Neural progenitor cell (in vitro differentiated cells): ENCODE measurements at regions not wholly inside any gene's neighbourhood (a gene's known extent, or its start where the extent isn't known, plus 50 kb on each side); places are given as distances from the start of the nearest gene placed in this dataset.

Source experiments
- CTCF ChIP-seq: fragments of 200-600 bp; sonication (generic); IDR thresholded peaks from 2 replicates; pipeline ENCODE4 v1.5.1; 2017; ENCODE audit warnings: antibody characterized with exemption, mild to moderate bottlenecking
- EZH2 ChIP-seq: fragments of 200-600 bp; sonication (generic); IDR thresholded peaks from 2 replicates; pipeline ENCODE4 v1.6.1; 2017; ENCODE audit warnings: antibody characterized with exemption, mild to moderate bottlenecking, moderate library complexity
- EZH2phosphoT487 ChIP-seq: fragments of 200-600 bp; sonication (generic); IDR thresholded peaks from 2 replicates; pipeline ENCODE4 v1.6.1; 2017; ENCODE audit warnings: antibody characterized with exemption

- no peak for TF ChIP-seq CTCF
- TF ChIP-seq EZH2: no peak
- no peak for TF ChIP-seq EZH2phosphoT487
Observed at GRCh38 chr16:74213372-74213771, 83.2 kb upstream of the PSMD7 start.
